Transverse colon (tissue), 3 donors: ENCODE measurements at regions not wholly inside any gene's neighbourhood (a gene's known extent, or its start where the extent isn't known, plus 50 kb on each side); places are given as distances from the start of the nearest gene placed in this dataset.

Experiments
- POLR2A ChIP-seq: fragments of 450-650 bp; IDR thresholded peaks from one replicate; pipeline ENCODE4 v1.6.1; 2016; ENCODE audit warnings: antibody characterized with exemption, mild to moderate bottlenecking, moderate library complexity
- TF ChIP-seq, protein P1 (sequence below), 5 experiments: fragments of 200-600 bp in 3 of 5; fragments of 450-650 bp in 2 of 5; sonication (generic) in 3 of 5; IDR thresholded peaks; 1 replicate in 2 of 5; 2 replicates in 3 of 5; pipeline ENCODE4 v1.5.1; 2016 to 2017; ENCODE audit warnings: antibody characterized with exemption in 5 of 5, inconsistent platforms in 3 of 5, mild to moderate bottlenecking in 2 of 5, moderate library complexity in 1 of 5

DNA sequence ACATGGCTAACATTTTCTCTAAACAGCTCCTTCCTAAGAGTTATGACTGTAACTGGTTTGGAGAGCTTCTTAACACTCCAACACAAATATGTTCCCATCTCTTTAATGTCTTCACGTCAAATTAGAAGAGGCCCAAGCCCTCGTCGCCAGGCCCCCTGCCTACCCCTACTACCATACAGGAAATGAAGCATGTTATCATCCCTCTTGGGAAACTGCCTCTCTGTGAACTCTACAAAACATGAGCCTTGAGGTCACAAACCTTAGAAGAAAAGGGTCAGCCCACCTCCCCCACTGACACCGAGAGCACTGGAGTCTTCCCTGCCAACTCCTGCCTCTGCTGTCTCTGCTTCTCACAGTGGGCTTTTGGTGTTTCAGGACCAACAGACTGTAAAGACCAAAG is 243.1 kb upstream of the STT3B start:
- TF ChIP-seq, protein P1, sequence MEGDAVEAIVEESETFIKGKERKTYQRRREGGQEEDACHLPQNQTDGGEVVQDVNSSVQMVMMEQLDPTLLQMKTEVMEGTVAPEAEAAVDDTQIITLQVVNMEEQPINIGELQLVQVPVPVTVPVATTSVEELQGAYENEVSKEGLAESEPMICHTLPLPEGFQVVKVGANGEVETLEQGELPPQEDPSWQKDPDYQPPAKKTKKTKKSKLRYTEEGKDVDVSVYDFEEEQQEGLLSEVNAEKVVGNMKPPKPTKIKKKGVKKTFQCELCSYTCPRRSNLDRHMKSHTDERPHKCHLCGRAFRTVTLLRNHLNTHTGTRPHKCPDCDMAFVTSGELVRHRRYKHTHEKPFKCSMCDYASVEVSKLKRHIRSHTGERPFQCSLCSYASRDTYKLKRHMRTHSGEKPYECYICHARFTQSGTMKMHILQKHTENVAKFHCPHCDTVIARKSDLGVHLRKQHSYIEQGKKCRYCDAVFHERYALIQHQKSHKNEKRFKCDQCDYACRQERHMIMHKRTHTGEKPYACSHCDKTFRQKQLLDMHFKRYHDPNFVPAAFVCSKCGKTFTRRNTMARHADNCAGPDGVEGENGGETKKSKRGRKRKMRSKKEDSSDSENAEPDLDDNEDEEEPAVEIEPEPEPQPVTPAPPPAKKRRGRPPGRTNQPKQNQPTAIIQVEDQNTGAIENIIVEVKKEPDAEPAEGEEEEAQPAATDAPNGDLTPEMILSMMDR (IDR thresholded peaks at IDR 0.05), result no peak
- no peak for TF ChIP-seq POLR2A
